GM23248 (cell line): ENCODE measurements at regions not wholly inside any gene's neighbourhood (a gene's known extent, or its start where the extent isn't known, plus 50 kb on each side); places are given as distances from the start of the nearest gene placed in this dataset.

Experiments
- DNase-seq: peaks from one replicate; pipeline ENCODE4 v3.0.0-alpha.2; 2015
- H2AFZ ChIP-seq: fragments of 200-600 bp; sonication (generic); 2 replicates; pipeline ENCODE4 v1.6.1; 2016; ENCODE audit warnings: antibody characterized with exemption
- H3F3A ChIP-seq: fragments of 200-600 bp; sonication (generic); 2 replicates; pipeline ENCODE4 v1.6.1; 2016; ENCODE audit warnings: mild to moderate bottlenecking, antibody characterized with exemption, mixed run types; ENCODE audit not compliant: insufficient read depth
- H3K27ac ChIP-seq: fragments of 200-600 bp; sonication (generic); 2 replicates; pipeline ENCODE4 v1.5.1; 2016; ENCODE audit warnings: mild to moderate bottlenecking
- H3K27me3 ChIP-seq: fragments of 200-600 bp; sonication (generic); replicated peaks from 2 replicates; pipeline ENCODE4 v1.6.1; 2016; ENCODE audit warnings: mild to moderate bottlenecking; ENCODE audit not compliant: insufficient read depth
- H3K36me3 ChIP-seq: fragments of 200-600 bp; sonication (generic); 2 replicates; pipeline ENCODE4 v1.6.1; 2016; ENCODE audit warnings: low read depth, mild to moderate bottlenecking
- H3K4me1 ChIP-seq: fragments of 200-600 bp; sonication (generic); 2 replicates; pipeline ENCODE4 v1.6.1; 2016; ENCODE audit warnings: mild to moderate bottlenecking; ENCODE audit not compliant: insufficient read depth
- H3K4me2 ChIP-seq: fragments of 200-600 bp; sonication (generic); one replicate; pipeline ENCODE4 v1.6.1; 2016; ENCODE audit warnings: mild to moderate bottlenecking; ENCODE audit not compliant: unreplicated experiment
- H3K4me3 ChIP-seq: fragments of 200-600 bp; sonication (generic); 2 replicates; pipeline ENCODE4 v1.5.1; 2016; ENCODE audit warnings: mild to moderate bottlenecking
- H3K79me2 ChIP-seq: fragments of 200-600 bp; sonication (generic); 2 replicates; pipeline ENCODE4 v1.6.1; 2016; ENCODE audit warnings: mild to moderate bottlenecking; ENCODE audit not compliant: insufficient read depth
- H3K9ac ChIP-seq: fragments of 200-600 bp; sonication (generic); 2 replicates; pipeline ENCODE4 v1.6.1; 2016; ENCODE audit warnings: mild to moderate bottlenecking
- H3K9me2 ChIP-seq: fragments of 200-600 bp; sonication (generic); 2 replicates; pipeline ENCODE4 v1.6.1; 2016; ENCODE audit warnings: mixed run types, mild to moderate bottlenecking, moderate library complexity; ENCODE audit not compliant: insufficient read depth
- H3K9me3 ChIP-seq: fragments of 200-600 bp; sonication (generic); one replicate; pipeline ENCODE4 v1.6.1; 2017; ENCODE audit warnings: low read depth
- H4K20me1 ChIP-seq: fragments of 200-600 bp; sonication (generic); 2 replicates; pipeline ENCODE4 v1.6.0; 2016; ENCODE audit not compliant: insufficient read depth
- EZH2 ChIP-seq: fragments of 200-600 bp; sonication (generic); IDR thresholded peaks from 2 replicates; pipeline ENCODE4 v1.6.1; 2018; ENCODE audit warnings: antibody characterized with exemption, mild to moderate bottlenecking; ENCODE audit not compliant: insufficient read depth, poor library complexity, severe bottlenecking
- EZH2phosphoT487 ChIP-seq: fragments of 200-600 bp; sonication (generic); IDR thresholded peaks from 2 replicates; pipeline ENCODE4 v1.6.1; 2018; ENCODE audit warnings: antibody characterized with exemption, moderate library complexity, mild to moderate bottlenecking, low read depth; ENCODE audit not compliant: insufficient read depth
- WGBS, 2 experiments: methylation state at CpG; one replicate each; pipeline ENCODE4 v1.1.6; 2015 to 2017; ENCODE audit warnings: low lambda C conversion rate in 2 of 2, low coverage in 1 of 2; ENCODE audit errors: missing lambda C conversion rate in 2 of 2; 5-methylcytosine and 5-hydroxymethylcytosine counted together
- in situ Hi-C: fragments of 300-500 bp; cut with MboI; formaldehyde crosslinking; loops from 2 replicates; pipeline ENCODE4 v1.15.0; 2020

DNA sequence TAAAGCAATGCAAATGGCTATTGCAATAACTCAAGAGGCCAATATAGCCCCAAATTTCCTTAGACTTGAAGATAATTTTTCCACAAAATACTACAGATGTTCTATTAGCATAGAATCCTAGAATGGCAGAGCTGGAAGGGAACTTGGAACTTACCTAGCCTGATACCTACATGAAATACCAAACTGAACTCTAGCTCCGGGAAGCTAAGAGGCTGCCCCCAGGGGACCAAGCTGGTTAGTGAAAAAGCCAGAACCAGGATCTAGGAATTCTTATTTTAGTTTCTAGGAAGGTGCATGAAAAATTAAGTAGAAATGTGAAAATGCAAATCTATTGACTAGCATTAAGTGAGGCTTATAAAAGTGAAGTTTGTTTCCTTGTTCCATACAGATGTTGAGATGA lies 256.0 kb upstream of the CBLB start:
- H3K9ac ChIP-seq: no peak overlapping the region
- H3K36me3 ChIP-seq: no peaks in the 10 kb centered on the region
- no peak overlapping the region for H3K4me2 ChIP-seq
- H3K4me1 ChIP-seq: peaks cover 33% of the 10 kb centered on the region
- no peak overlapping the region for H3K27ac ChIP-seq
- H2AFZ ChIP-seq: no peak overlapping the region
- H4K20me1 ChIP-seq: no peaks in the 10 kb centered on the region
- no peaks in the 10 kb centered on the region for H3K27me3 ChIP-seq
- H3K9me3 ChIP-seq: no peaks in the 10 kb centered on the region
- H3K9me2 ChIP-seq: no peaks in the 10 kb centered on the region
- H3F3A ChIP-seq: peaks cover 16% of the 10 kb centered on the region
- no peak for DNase-seq
- TF ChIP-seq EZH2phosphoT487 (no peak), EZH2 (no peak)
- H3K79me2 ChIP-seq: no peaks in the 10 kb centered on the region
- in situ Hi-C loops: no loop called here
- 85 to 90% methylated on average over 1 of the region's 1 CpG for WGBS, 2 experiments
- no peak overlapping the region for H3K4me3 ChIP-seq

DNA sequence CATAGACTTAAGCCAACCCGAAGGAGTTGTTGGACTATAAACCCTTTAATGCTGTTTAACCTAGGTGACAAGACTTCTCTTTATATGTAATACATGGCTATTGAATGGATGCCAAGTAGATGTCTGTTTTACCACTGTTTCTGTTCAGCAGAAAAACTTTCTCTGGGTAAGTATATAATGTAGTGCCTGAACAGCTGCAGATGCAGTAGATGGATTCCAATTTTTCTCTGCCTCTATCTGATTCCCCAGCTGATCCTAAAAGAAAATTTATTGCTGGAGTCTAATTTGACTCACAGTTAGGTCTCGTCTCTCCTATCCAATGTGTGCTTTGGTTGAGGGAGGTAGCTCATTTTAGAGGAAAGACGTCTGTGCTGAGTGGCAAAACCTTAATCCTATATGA lies 256.5 kb upstream of the CBLB start:
- in situ Hi-C loops: no loop called here
- Histone ChIP-seq H3K36me3 (no peaks in the 10 kb centered on the region), H3K27me3 (no peaks in the 10 kb centered on the region), H3K27ac (no peak overlapping the region), H3F3A (peaks cover 16% of the 10 kb centered on the region), H3K4me2 (no peak overlapping the region), H3K4me3 (no peak overlapping the region), H3K9me3 (no peaks in the 10 kb centered on the region), H4K20me1 (no peaks in the 10 kb centered on the region), H2AFZ (peak overlapping the region; percentile 60; the same call in 1 of the 2 replicates), H3K9me2 (no peaks in the 10 kb centered on the region), H3K9ac (no peak overlapping the region), H3K4me1 (peaks cover 33% of the 10 kb centered on the region), H3K79me2 (no peaks in the 10 kb centered on the region)
- DNase-seq: no peak
- no peak for TF ChIP-seq EZH2phosphoT487
- TF ChIP-seq EZH2: no peak
- WGBS, 2 experiments: 90 to 92% methylated on average over 3 of the region's 3 CpGs

DNA sequence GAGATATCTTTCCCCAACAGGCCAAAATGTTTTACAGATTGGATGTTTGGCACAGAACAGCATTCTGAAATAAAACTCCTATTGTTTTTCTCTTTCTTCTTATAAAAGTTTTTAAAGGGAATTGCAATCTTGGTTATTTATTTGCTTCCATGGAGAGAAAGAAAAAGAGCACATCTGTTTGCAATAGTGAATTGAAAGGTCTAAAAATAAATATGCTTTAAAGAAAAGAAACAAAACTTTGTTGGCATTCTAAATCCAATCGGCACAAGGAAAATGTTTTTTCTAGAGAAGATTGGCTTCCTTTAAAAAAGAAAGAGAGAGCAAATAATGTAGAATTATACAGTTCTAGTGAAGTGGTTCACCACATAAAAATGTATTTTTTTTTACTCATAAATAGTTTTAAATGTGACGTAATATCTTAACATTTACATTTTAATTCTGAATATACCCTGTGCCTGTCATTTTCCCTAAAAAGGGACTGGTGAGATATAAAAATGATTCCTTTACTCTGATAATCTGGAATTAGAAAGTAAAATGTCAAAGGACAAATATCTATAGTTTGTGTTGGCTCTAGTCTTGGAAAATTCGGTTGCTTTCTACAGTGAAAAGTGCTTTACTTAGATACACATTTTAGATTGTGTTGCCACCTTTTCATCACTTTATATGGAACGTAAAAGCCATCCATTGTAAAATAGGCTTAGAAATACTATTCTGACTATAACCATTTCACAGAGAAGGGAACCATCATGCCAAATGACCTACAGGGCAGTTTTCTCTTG lies 257.4 kb upstream of the CBLB start:
- H3K36me3 ChIP-seq: no peaks in the 10 kb centered on the region
- peak overlapping the region; percentile 52 for H3K4me3 ChIP-seq
- peak overlapping the region; percentile 60 for H2AFZ ChIP-seq
- H3K27me3 ChIP-seq: no peaks in the 10 kb centered on the region
- in situ Hi-C loops: no loop called here
- H3K9me2 ChIP-seq: no peaks in the 10 kb centered on the region
- DNase-seq: peak; percentile 35
- no peak for TF ChIP-seq EZH2
- no peak for TF ChIP-seq EZH2phosphoT487
- no peaks in the 10 kb centered on the region for H4K20me1 ChIP-seq
- H3K27ac ChIP-seq: peak overlapping the region; percentile 46
- peaks cover 22% of the 10 kb centered on the region for H3F3A ChIP-seq
- no peaks in the 10 kb centered on the region for H3K79me2 ChIP-seq
- H3K4me2 ChIP-seq: peak overlapping the region; percentile 76
- 22 to 24% methylated on average over 4 of the region's 4 CpGs for WGBS, 2 experiments
- no peaks in the 10 kb centered on the region for H3K9me3 ChIP-seq
- H3K9ac ChIP-seq: peak overlapping the region; percentile 47
- peaks cover 35% of the 10 kb centered on the region for H3K4me1 ChIP-seq

DNA sequence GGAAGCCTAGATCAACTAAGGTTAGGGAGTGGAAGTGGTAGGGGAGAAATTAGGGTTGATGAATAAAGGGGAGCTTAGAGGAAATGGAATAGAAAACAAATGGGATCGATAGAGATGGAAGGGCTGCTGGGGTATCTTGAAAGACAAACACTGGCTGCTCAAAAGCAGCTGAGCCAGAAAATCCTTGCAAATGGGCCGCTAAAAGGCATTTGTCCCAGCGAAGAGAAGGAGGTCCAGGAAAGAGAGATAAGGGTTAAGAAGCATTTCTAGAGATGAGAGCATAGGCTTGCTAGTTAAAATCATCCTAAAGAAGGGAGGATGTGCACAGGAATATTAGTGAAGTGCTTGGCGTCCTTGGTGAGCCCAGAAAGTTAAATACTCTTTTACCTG lies 258.0 kb upstream of the CBLB start:
- TF ChIP-seq EZH2phosphoT487 (no peak), EZH2 (no peak)
- peaks cover 40% of the 10 kb centered on the region for H3K4me1 ChIP-seq
- H3K9me3 ChIP-seq: no peaks in the 10 kb centered on the region
- peaks cover 26% of the 10 kb centered on the region for H3F3A ChIP-seq
- H3K4me3 ChIP-seq: no peak overlapping the region; the same call in 1 of the 2 replicates
- H3K79me2 ChIP-seq: no peaks in the 10 kb centered on the region
- H2AFZ ChIP-seq: peak overlapping the region; percentile 60
- peak overlapping the region; percentile 76 for H3K4me2 ChIP-seq
- H3K9me2 ChIP-seq: no peaks in the 10 kb centered on the region
- no peak overlapping the region for H3K9ac ChIP-seq
- peak overlapping the region; percentile 46; the same call in 1 of the 2 replicates for H3K27ac ChIP-seq
- no peaks in the 10 kb centered on the region for H3K36me3 ChIP-seq
- H4K20me1 ChIP-seq: no peaks in the 10 kb centered on the region
- in situ Hi-C loops: no loop called here
- WGBS, 2 experiments: 83% methylated on average over 4 of the region's 4 CpGs
- DNase-seq: no peak
- H3K27me3 ChIP-seq: no peaks in the 10 kb centered on the region

DNA sequence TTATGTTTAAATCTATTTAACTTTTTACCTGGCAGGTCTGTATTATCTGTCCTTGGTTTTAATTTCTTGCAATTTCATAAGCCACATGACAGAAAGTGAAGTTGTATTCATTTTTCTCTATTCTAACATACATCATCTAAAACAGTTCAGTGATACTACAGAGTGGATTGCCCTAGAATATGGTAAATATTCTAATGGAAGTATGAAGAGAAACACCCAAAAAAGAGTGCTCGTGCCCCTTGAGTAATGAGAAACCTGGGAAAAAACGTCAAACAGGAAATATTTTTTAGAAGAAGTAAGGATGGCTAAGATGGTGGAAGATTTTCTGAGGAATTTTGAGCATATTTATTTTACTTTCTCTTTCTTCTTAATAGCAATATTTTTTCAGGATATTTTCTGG lies 261.1 kb upstream of the CBLB start:
- Histone ChIP-seq H2AFZ (peak overlapping the region; percentile 75), H3K9ac (peak overlapping the region; percentile 30), H3K4me2 (peak overlapping the region; percentile 71), H3F3A (peaks cover 26% of the 10 kb centered on the region), H4K20me1 (no peaks in the 10 kb centered on the region), H3K9me3 (no peaks in the 10 kb centered on the region), H3K9me2 (no peaks in the 10 kb centered on the region), H3K4me1 (peaks cover 44% of the 10 kb centered on the region), H3K79me2 (no peaks in the 10 kb centered on the region), H3K27me3 (no peaks in the 10 kb centered on the region), H3K36me3 (no peaks in the 10 kb centered on the region), H3K4me3 (peak overlapping the region; percentile 53), H3K27ac (peak overlapping the region; percentile 58)
- in situ Hi-C loops: no loop called here
- DNase-seq: no peak
- 15 to 16% methylated on average over 2 of the region's 2 CpGs for WGBS, 2 experiments
- TF ChIP-seq EZH2 (no peak), EZH2phosphoT487 (no peak)
